Superior temporal gyrus (tissue), 1 donor: ENCODE measurements at regions not wholly inside any gene's neighbourhood (a gene's known extent, or its start where the extent isn't known, plus 50 kb on each side); places are given as distances from the start of the nearest gene placed in this dataset.
"Not testable (repeated sequence)": the region's sequence is repeated elsewhere in the genome, so short reads cannot be mapped to it uniquely, and the experiment has no call there.

ENCODE experiments used
- DNase-seq: peaks from one replicate; pipeline ENCODE4 v3.0.0-alpha.2; 2016; ENCODE audit errors: extremely low spot score

- no peak for DNase-seq
Measured at GRCh38 chr16:77488652-77489051, 53.8 kb upstream of the ADAMTS18 start.

GRCh38 chr16:77491091-77491490, 56.3 kb upstream of the ADAMTS18 start:
- no peak for DNase-seq

GRCh38 chr16:77496934-77497333, 62.1 kb upstream of the ADAMTS18 start:
- DNase-seq = no peak

GRCh38 chr16:77499373-77500285, 64.8 kb upstream of the ADAMTS18 start:
- DNase-seq = no peak

GRCh38 chr16:77500286-77500598, 65.4 kb upstream of the ADAMTS18 start:
- no peak for DNase-seq

GRCh38 chr16:77500934-77501664, 66.3 kb upstream of the ADAMTS18 start:
- no peak for DNase-seq

- no peak for DNase-seq
Measured at GRCh38 chr16:77502448-77502847, 67.6 kb upstream of the ADAMTS18 start.

GRCh38 chr16:77506492-77506891, 71.7 kb upstream of the ADAMTS18 start:
- not testable (repeated sequence) for DNase-seq

GRCh38 chr16:77509051-77509450, 74.2 kb upstream of the ADAMTS18 start:
- no peak for DNase-seq

- DNase-seq = no peak
Measured at GRCh38 chr16:77509796-77510195, 75.0 kb upstream of the ADAMTS18 start.

GRCh38 chr16:77511053-77511452, 76.2 kb upstream of the ADAMTS18 start:
- no peak for DNase-seq

GRCh38 chr16:77514500-77515220, 79.8 kb upstream of the ADAMTS18 start:
- no peak for DNase-seq

GRCh38 chr16:77525226-77525625, 90.4 kb upstream of the ADAMTS18 start:
- not testable (repeated sequence) for DNase-seq

- DNase-seq = no peak
Measured at GRCh38 chr16:77531752-77532151, 96.9 kb upstream of the ADAMTS18 start.

- no peak for DNase-seq
Measured at GRCh38 chr16:77536809-77537208, 102.0 kb upstream of the ADAMTS18 start.

GRCh38 chr16:77539421-77540034, 104.7 kb upstream of the ADAMTS18 start:
- no peak for DNase-seq

- DNase-seq = no peak
Measured at GRCh38 chr16:77540646-77541045, 105.8 kb upstream of the ADAMTS18 start.

GRCh38 chr16:77541165-77541564, 106.3 kb upstream of the ADAMTS18 start:
- no peak for DNase-seq

- no peak for DNase-seq
Measured at GRCh38 chr16:77548151-77548550, 113.3 kb upstream of the ADAMTS18 start.

- no peak for DNase-seq
Measured at GRCh38 chr16:77548766-77549165, 113.9 kb upstream of the ADAMTS18 start.

- no peak for DNase-seq
Measured at GRCh38 chr16:77549876-77550275, 115.0 kb upstream of the ADAMTS18 start.

- DNase-seq = no peak
Measured at GRCh38 chr16:77551357-77551756, 116.5 kb upstream of the ADAMTS18 start.
